ENCODE measurements at regions not wholly inside any gene's neighbourhood (a gene's known extent, or its start where the extent isn't known, plus 50 kb on each side); places are given as distances from the start of the nearest gene placed in this dataset.

GRCh38 chr20:52585333-52585732, 386.8 kb upstream of the TSHZ2 start:
- TF ChIP-seq CTCF (IDR thresholded peaks at IDR 0.05) (no peak), POLR2AphosphoS5 (IDR thresholded peaks at IDR 0.05) (no peak), POLR2A (IDR thresholded peaks at IDR 0.05) (no peak), EP300 (IDR thresholded peaks at IDR 0.05) (no peak)
